MCF 10A (cell line): ENCODE measurements at regions not wholly inside any gene's neighbourhood (a gene's known extent, or its start where the extent isn't known, plus 50 kb on each side); places are given as distances from the start of the nearest gene placed in this dataset.
A peak's percentile ranks its signal among the peaks of the same experiment; 100 is the strongest.

Experiments used
- BruUV-seq: library from RNA; stranded (reverse); fragments of 400-500 nt; replicated peaks from 2 replicates; lab custom pipeline; 2021; lab: Mats Ljungman, UMichigan
- CTCF ChIA-PET: fragments of 300-600 bp; sonication (Branson Sonifier 250); formaldehyde crosslinking; extraction: SDS; loops from one replicate; lab custom pipeline; 2021; ENCODE audit warnings: antibody characterized with exemption, inconsistent platforms; lab: Yijun Ruan, JAX
- POLR2A ChIA-PET: fragments of 300-600, 350-650 bp; sonication (Branson Sonifier 250); formaldehyde crosslinking; extraction: SDS; loops from one replicate; lab custom pipeline; 2020; ENCODE audit warnings: antibody characterized with exemption, inconsistent platforms; lab: Yijun Ruan, JAX
- DNase-seq: peaks from one replicate; pipeline ENCODE4 v3.0.0-alpha.2; 2018; ENCODE audit not compliant: unreplicated experiment
- H3K27ac Mint-ChIP-seq: one replicate; pipeline ENCODE4 v1.8.0; 2022; ENCODE audit warnings: mild to moderate bottlenecking, low read depth, mixed read lengths; ENCODE audit not compliant: unreplicated experiment
- H3K27me3 Mint-ChIP-seq: one replicate; pipeline ENCODE4 v1.8.0; 2022; ENCODE audit warnings: mixed read lengths; ENCODE audit not compliant: insufficient read depth, unreplicated experiment
- H3K36me3 Mint-ChIP-seq: one replicate; pipeline ENCODE4 v1.8.0; 2022; ENCODE audit warnings: mild to moderate bottlenecking, moderate library complexity, mixed read lengths; ENCODE audit not compliant: insufficient read depth, unreplicated experiment
- H3K4me1 Mint-ChIP-seq: one replicate; pipeline ENCODE4 v1.8.0; 2022; ENCODE audit warnings: mixed read lengths; ENCODE audit not compliant: insufficient read depth, unreplicated experiment
- H3K4me3 Mint-ChIP-seq: one replicate; pipeline ENCODE4 v1.8.0; 2022; ENCODE audit warnings: mild to moderate bottlenecking, moderate library complexity, mixed read lengths; ENCODE audit not compliant: unreplicated experiment
- H3K9me3 Mint-ChIP-seq: one replicate; pipeline ENCODE4 v1.8.0; 2022; ENCODE audit warnings: mixed read lengths; ENCODE audit not compliant: unreplicated experiment
- intact Hi-C: fragments of 100-400 bp; cut with micrococcal nuclease; formaldehyde crosslinking; loops from 2 replicates; pipeline ENCODE4 v1.14.1; 2022
- TF ChIP-seq, protein P1 (sequence below): fragments of 200-600 bp; IDR thresholded peaks from one replicate; pipeline ENCODE4 v1.8.0; 2022; ENCODE audit warnings: antibody characterized with exemption, mild to moderate bottlenecking; ENCODE audit not compliant: unreplicated experiment

DNA sequence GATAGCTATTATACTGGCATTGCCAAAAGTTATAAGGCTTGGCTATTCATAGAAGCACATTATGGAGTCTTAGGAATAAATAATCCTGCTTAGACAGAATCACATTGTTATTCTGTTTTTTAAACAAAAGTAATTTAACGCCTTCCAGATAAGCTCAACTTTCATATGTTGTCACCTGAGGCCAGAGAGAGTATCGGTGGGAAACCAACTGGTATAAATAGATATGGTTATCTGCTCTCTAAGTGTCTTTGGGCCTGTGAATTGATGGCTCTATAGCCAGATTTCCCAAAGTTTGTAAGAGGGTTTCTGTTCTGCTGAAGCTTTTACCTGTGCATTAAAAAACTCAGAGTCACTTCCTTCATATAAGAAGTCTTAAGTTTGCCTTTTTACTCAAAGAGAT, 1449.4 kb downstream of the CDH11 start:
- TF ChIP-seq, protein P1, sequence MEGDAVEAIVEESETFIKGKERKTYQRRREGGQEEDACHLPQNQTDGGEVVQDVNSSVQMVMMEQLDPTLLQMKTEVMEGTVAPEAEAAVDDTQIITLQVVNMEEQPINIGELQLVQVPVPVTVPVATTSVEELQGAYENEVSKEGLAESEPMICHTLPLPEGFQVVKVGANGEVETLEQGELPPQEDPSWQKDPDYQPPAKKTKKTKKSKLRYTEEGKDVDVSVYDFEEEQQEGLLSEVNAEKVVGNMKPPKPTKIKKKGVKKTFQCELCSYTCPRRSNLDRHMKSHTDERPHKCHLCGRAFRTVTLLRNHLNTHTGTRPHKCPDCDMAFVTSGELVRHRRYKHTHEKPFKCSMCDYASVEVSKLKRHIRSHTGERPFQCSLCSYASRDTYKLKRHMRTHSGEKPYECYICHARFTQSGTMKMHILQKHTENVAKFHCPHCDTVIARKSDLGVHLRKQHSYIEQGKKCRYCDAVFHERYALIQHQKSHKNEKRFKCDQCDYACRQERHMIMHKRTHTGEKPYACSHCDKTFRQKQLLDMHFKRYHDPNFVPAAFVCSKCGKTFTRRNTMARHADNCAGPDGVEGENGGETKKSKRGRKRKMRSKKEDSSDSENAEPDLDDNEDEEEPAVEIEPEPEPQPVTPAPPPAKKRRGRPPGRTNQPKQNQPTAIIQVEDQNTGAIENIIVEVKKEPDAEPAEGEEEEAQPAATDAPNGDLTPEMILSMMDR, result no peak
- Mint-ChIP-seq H3K9me3 (peaks cover 8% of the 10 kb centered on the region), H3K27ac (no peak overlapping the region), H3K4me3 (no peak overlapping the region), H3K36me3 (no peaks in the 10 kb centered on the region), H3K4me1 (no peaks in the 10 kb centered on the region), H3K27me3 (no peaks in the 10 kb centered on the region)
- ChIA-PET CTCF (interaction anchor here (0.5 to 1.1 kb wide), 2 partner anchors 72 to 211 kb away, joined by 3 read pairs; no protein-coding TSS in a partner anchor), POLR2A (interaction anchor here (0.6 kb wide), 1 partner anchor 8 kb away, joined by 4 read pairs; no protein-coding TSS in a partner anchor)
- no peak for DNase-seq
- no TSS peak for BruUV-seq
- intact Hi-C loops, result no loop called here

DNA sequence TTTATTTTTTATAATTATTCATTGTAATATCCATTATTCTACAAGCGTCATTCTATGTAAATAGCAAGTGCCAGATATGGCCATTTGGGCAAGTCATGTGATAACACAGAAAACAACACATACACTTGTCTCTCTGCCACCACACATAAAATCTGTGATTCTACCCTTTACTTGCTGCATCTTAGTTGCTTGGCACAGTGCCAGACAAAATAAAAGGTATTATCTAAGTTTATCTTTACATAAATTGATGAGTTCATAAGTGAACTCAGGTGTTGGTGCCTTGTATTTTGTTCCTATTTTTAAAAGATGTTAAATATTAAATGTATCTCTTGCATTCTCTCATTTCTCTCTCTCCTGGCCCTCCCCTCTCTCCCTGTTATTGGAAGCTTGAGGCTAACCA, 1458.7 kb downstream of the CDH11 start:
- H3K27me3 Mint-ChIP-seq, result no peaks in the 10 kb centered on the region
- no peak overlapping the region for H3K27ac Mint-ChIP-seq
- DNase-seq, result no peak
- no peaks in the 10 kb centered on the region for H3K4me1 Mint-ChIP-seq
- TF ChIP-seq, protein P1, result no peak
- H3K9me3 Mint-ChIP-seq, result peaks cover 6% of the 10 kb centered on the region
- H3K4me3 Mint-ChIP-seq, result no peak overlapping the region
- no peaks in the 10 kb centered on the region for H3K36me3 Mint-ChIP-seq
- ChIA-PET POLR2A (no interaction called here), CTCF (no interaction called here)
- intact Hi-C loops, result no loop called here
- no TSS peak for BruUV-seq

DNA sequence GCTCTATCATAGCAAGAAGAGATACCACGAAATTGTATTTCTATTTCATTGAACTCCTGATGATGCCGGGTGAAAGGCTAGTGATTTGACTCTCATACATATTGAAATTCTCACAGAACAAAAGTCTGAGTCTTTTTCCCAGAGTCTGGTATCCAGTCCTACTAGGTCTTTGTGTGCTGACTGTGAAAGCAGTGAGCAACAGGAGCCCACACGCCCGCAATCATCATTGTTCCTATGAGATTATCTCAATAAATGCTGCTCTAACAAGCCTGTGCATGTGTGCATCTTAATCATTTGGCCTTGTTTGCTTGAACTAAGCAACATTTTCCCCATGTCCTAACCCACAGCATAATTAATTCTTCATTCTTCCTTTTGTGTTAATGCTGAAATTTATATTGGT, 1466.0 kb downstream of the CDH11 start:
- TF ChIP-seq, protein P1, result no peak
- intact Hi-C loops, result loop anchor here (5.0 kb wide), 1 partner anchor 44 kb away; no protein-coding TSS in a partner anchor
- Mint-ChIP-seq H3K27me3 (no peaks in the 10 kb centered on the region), H3K27ac (no peak overlapping the region), H3K4me1 (no peaks in the 10 kb centered on the region), H3K4me3 (no peak overlapping the region), H3K36me3 (no peaks in the 10 kb centered on the region), H3K9me3 (peaks cover 6% of the 10 kb centered on the region)
- POLR2A ChIA-PET, result no interaction called here
- no TSS peak for BruUV-seq
- peak; percentile 8 for DNase-seq
- CTCF ChIA-PET, result no interaction called here

DNA sequence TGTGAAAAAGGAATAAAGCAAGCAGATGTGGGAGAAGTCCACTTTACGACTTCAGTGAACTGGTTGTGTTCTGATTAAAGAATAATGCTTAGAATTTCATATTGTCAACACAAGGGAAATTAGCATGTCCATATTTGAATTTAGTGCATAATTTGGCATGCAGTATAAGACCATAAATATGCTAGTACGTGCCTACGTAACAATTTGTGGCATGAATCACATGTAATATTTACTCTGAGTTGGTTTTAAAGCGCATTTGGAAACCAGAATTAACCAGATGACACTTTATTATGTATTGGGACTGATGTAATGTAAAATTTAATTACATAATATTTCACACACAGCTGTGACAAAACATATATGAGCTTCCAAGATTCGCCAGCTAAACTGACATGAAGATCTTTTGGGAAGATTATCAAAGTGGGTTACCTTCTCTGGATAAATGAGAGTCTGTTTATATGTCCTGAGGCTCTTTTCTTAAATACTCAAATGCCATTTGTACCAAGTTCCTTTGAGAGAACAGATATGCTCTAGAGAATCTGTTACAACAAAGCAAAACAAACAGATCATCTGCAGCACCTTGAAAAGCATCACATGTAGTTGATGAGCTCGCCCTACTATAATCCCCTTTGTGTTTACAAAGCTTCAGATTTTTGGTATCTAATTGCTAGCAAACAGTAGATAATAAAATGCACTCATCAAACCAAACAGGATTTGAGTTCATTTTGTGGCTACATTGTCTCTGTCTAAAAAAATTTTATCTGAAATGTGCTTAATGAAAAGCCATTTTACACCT, 1468.6 kb downstream of the CDH11 start:
- H3K27ac Mint-ChIP-seq, result no peak overlapping the region
- CTCF ChIA-PET, result no interaction called here
- intact Hi-C loops, result no loop called here

More for the DNA sequence above, 1468.6 kb downstream of the CDH11 start:
- TF ChIP-seq, protein P1, result no peak
- Mint-ChIP-seq H3K4me3 (no peak overlapping the region), H3K4me1 (no peaks in the 10 kb centered on the region), H3K9me3 (no peaks in the 10 kb centered on the region), H3K27me3 (no peaks in the 10 kb centered on the region), H3K36me3 (no peaks in the 10 kb centered on the region)
- no peak for DNase-seq
- POLR2A ChIA-PET, result interaction anchor here (0.7 kb wide), 1 partner anchor 80 kb away, joined by 3 read pairs; no protein-coding TSS in a partner anchor
- no TSS peak for BruUV-seq
